ENCODE measurements at regions not wholly inside any gene's neighbourhood (a gene's known extent, or its start where the extent isn't known, plus 50 kb on each side); places are given as distances from the start of the nearest gene placed in this dataset.

GRCh38 chr15:88981244-88982215, 68.4 kb upstream of the MFGE8 start:
- TF ChIP-seq CTCF (IDR thresholded peaks at IDR 0.05) (no peak), ZFX (IDR thresholded peaks at IDR 0.05; ENCODE audit: borderline replicate concordance) (no peak)
